ENCODE measurements at regions not wholly inside any gene's neighbourhood (a gene's known extent, or its start where the extent isn't known, plus 50 kb on each side); places are given as distances from the start of the nearest gene placed in this dataset.
A peak's percentile ranks its signal among the peaks of the same experiment; 100 is the strongest.

DNA sequence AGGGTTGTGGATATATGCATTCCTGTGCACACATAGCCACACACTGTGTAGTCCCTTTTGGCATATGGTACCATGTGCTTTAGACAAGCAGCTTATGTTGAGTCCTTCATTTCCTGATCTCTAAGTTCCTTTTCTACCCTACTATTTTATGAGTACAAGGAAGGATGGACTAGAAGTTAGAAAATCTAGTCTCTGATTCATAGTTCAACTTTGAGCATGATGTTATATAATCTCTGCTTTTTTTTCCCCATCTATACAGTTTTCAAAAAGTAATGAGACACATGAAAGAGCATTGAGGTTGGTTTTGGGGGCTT is 123.6 kb downstream of the PLEKHG1 start:
- Histone ChIP-seq H3K9me3 (ENCODE audit: control insufficient read depth, low read length) (no peaks in the 10 kb centered on the region), H3K4me3 (ENCODE audit: low read length) (no peak overlapping the region), H3K9ac (ENCODE audit: extremely low read depth, low read length, poor library complexity, severe bottlenecking) (no peak overlapping the region), H3K27me3 (ENCODE audit: control insufficient read depth, insufficient read depth, low read length, poor library complexity, severe bottlenecking) (no peaks in the 10 kb centered on the region), H3K4me1 (ENCODE audit: control insufficient read depth, insufficient read depth, low read length) (no peaks in the 10 kb centered on the region), H3K27ac (ENCODE audit: low read depth, low read length) (no peak overlapping the region), H3K36me3 (ENCODE audit: control insufficient read depth, insufficient read depth, low read length) (no peaks in the 10 kb centered on the region)
- Mint-ChIP-seq H3K4me1 (peaks cover 14% of the 10 kb centered on the region), H3K36me3 (ENCODE audit: low read depth) (no peaks in the 10 kb centered on the region), H3K4me3 (no peak overlapping the region), H3K27me3 (ENCODE audit: insufficient read depth) (no peaks in the 10 kb centered on the region), H3K9me3 (no peaks in the 10 kb centered on the region), H3K27ac (no peak overlapping the region)
- TF ChIP-seq CTCF (conservative IDR thresholded peaks at IDR 0.05) = no peak
- no peak for DNase-seq

DNA sequence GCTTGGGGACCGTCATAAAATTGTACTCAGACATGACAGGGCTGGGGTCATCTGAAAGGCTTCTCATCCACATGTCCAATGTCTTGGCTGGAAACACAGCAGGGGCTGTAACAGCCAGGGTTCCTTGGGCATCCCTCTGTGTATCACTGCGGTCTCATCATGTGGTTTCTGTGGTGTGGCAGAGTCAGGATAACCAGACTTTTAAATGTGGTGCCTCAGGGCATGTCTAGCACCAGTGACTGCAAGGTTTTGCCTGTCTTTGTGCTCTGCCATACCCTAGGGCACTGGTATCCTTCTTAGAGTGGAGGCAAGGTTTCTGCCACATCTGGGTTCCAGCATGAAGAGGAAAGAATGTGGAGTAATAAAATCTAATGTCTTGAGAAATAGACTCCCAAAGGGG is 124.2 kb downstream of the PLEKHG1 start:
- Mint-ChIP-seq H3K4me3 (no peak overlapping the region), H3K27ac (no peak overlapping the region), H3K27me3 (ENCODE audit: insufficient read depth) (no peaks in the 10 kb centered on the region), H3K4me1 (peaks cover 14% of the 10 kb centered on the region), H3K36me3 (ENCODE audit: low read depth) (no peaks in the 10 kb centered on the region), H3K9me3 (no peaks in the 10 kb centered on the region)
- no peak overlapping the region for H3K4me3 ChIP-seq (ENCODE audit: low read length)
- H3K27me3 ChIP-seq (ENCODE audit: control insufficient read depth, insufficient read depth, low read length, poor library complexity, severe bottlenecking) = no peaks in the 10 kb centered on the region
- no peaks in the 10 kb centered on the region for H3K36me3 ChIP-seq (ENCODE audit: control insufficient read depth, insufficient read depth, low read length)
- TF ChIP-seq CTCF (conservative IDR thresholded peaks at IDR 0.05) = no peak
- 95 to 97% methylated on average over 2 of the region's 2 CpGs for WGBS, 2 experiments (ENCODE audit: insufficient coverage in 1 of 2, insufficient read length in 1 of 2)
- H3K4me1 ChIP-seq (ENCODE audit: control insufficient read depth, insufficient read depth, low read length) = no peaks in the 10 kb centered on the region
- no peak overlapping the region for H3K27ac ChIP-seq (ENCODE audit: low read depth, low read length)
- H3K9me3 ChIP-seq (ENCODE audit: control insufficient read depth, low read length) = no peaks in the 10 kb centered on the region
- DNase-seq = no peak
- H3K9ac ChIP-seq (ENCODE audit: extremely low read depth, low read length, poor library complexity, severe bottlenecking) = no peak overlapping the region

- no CpG with 5 or more reads among the region's 1 CpG for WGBS, 2 experiments (ENCODE audit: insufficient coverage in 1 of 2, insufficient read length in 1 of 2)
- Mint-ChIP-seq H3K27me3 (ENCODE audit: insufficient read depth) (no peaks in the 10 kb centered on the region), H3K27ac (no peak overlapping the region), H3K36me3 (ENCODE audit: low read depth) (no peaks in the 10 kb centered on the region), H3K4me3 (no peak overlapping the region), H3K9me3 (no peaks in the 10 kb centered on the region), H3K4me1 (peaks cover 7% of the 10 kb centered on the region)
- no peak for TF ChIP-seq CTCF (conservative IDR thresholded peaks at IDR 0.05)
- Histone ChIP-seq H3K4me1 (ENCODE audit: control insufficient read depth, insufficient read depth, low read length) (no peaks in the 10 kb centered on the region), H3K9me3 (ENCODE audit: control insufficient read depth, low read length) (no peaks in the 10 kb centered on the region), H3K27me3 (ENCODE audit: control insufficient read depth, insufficient read depth, low read length, poor library complexity, severe bottlenecking) (no peaks in the 10 kb centered on the region), H3K9ac (ENCODE audit: extremely low read depth, low read length, poor library complexity, severe bottlenecking) (no peak overlapping the region), H3K27ac (ENCODE audit: low read depth, low read length) (peak overlapping the region; percentile 16), H3K36me3 (ENCODE audit: control insufficient read depth, insufficient read depth, low read length) (no peaks in the 10 kb centered on the region), H3K4me3 (ENCODE audit: low read length) (no peak overlapping the region)
- no peak for DNase-seq
Measured at GRCh38 chr6:150725795-150726194, 126.1 kb downstream of the PLEKHG1 start.

Measured in endodermal cell (in vitro differentiated cells).